Stimulated activated CD8-positive, alpha-beta memory T cell treated with anti-CD3 and anti-CD28 coated beads, Interleukin-15, amount 100 ng/mL, for 48 hours (primary cell): ENCODE measurements at regions not wholly inside any gene's neighbourhood (a gene's known extent, or its start where the extent isn't known, plus 50 kb on each side); places are given as distances from the start of the nearest gene placed in this dataset.
"Not testable (repeated sequence)": the region's sequence is repeated elsewhere in the genome, so short reads cannot be mapped to it uniquely, and the experiment has no call there.

Experiments used
- DNase-seq, 2 donors: peaks; one replicate each; pipeline ENCODE4 v3.0.0-alpha.2; 2020; ENCODE audit warnings: low read depth in 2 of 2

- not testable (repeated sequence) for DNase-seq
Observed at GRCh38 chr6:26957399-26958127, 289.9 kb upstream of the PRSS16 start.

DNA sequence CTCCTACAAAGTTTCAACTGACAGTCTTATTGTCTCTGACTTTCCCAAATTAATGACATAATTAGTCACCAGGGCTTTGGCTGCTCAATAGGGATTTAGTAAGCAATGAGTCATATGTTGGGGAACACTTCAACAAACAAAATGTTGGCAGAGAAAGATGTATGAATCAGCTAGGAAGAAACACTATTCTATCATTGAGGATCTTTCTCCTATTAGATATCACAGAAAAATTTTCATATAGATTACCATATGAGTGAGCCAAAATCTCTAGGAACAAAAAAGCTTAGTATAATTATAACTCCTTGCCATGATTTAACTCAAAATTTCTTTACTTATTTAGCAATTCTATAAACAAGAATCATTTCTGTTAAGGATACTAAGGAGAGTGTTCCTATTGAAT, 286.3 kb upstream of the PRSS16 start:
- not testable (repeated sequence) for DNase-seq

GRCh38 chr6:27002447-27002846, 245.1 kb upstream of the PRSS16 start:
- DNase-seq, result no peak

- no peak for DNase-seq
Observed at GRCh38 chr6:27007020-27007419, 240.5 kb upstream of the PRSS16 start.

DNA sequence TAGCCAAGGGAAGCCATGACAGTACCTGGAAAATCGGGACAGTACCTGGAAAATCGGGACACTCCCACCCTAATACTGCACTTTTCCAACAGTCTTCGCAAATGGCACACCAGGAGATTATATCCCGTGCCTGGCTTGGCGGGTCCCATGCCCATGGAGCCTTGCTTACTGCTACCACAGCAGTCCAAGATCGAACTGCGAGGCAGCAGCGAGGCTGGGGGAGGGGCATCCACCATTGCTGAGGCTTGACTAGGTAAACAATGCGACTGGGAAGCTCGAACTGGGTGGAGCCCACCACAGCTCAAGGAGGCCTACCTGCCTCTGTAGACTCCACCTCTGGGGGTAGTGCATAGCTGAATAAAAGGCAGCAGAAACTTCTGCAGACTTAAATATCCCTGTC, 238.9 kb upstream of the PRSS16 start:
- not testable (repeated sequence) for DNase-seq

- not testable (repeated sequence) for DNase-seq
Observed at GRCh38 chr6:27014053-27014452, 233.4 kb upstream of the PRSS16 start.

GRCh38 chr6:27016689-27017088, 230.8 kb upstream of the PRSS16 start:
- no peak for DNase-seq

- not testable (repeated sequence) for DNase-seq
Observed at GRCh38 chr6:27018401-27018800, 229.1 kb upstream of the PRSS16 start.

DNA sequence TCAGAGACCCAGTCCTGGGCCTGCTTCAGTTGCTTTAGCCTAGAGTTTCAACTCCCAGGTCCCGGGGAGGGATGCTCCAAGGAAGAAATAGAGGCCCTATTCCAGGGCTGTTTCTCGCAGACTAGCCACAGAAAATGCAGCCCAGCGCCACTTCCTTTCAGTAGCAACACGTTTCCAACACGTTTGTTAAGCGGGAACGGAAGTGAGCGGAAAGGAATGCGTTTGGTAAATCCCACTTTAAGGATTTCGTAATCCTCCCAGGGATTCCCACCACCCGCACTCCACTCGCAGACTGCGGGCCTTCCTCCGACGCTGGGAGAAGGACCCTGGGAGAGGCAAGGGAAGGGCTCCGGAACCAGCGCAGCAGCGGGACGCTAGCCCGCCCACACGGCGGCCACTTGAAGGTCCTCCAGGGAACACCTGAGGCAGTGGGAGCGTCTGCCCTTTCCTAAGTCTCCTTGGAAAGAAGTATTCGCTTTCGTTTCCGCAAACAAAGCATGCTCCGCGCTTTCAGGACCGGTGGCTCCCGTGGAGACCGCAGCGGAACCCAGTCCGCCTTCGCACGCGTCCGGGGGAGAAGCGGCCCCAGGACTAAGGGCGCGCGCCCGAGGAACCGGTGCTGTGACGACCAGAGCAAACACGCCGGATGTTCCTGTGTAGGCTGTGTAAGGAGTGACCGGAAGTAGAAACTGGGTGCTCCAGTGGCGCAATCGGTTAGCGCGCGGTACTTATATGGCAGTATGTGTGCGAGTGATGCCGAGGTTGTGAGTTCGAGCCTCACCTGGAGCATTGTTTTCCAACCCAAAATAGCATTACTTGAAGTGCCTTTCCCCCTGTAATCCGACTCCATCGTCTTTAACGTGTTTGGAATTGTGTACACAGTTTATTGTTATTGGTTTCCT, 227.6 kb upstream of the PRSS16 start:
- DNase-seq, result peak; percentile 39 to 52

- no peak for DNase-seq
Observed at GRCh38 chr6:27020553-27020880, 227.0 kb upstream of the PRSS16 start.

DNA sequence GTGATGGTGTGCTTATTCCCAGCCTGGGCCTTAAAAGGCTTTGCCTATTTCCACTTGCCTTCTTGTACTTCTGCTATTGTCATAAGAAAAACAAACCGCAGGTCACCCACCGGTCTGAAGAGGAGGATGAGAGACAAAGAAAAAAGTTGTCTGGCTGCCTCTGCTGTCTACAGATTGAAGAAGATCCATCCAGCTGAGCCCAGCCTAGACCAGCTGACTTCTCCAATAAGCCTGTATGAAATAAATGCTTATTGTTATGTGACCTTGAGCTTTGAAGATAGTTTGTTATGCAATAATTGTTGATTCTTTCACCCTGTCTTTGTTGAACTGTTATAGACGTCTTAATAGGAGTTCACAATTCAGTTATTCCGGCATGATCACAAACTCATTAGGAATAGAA, 223.8 kb upstream of the PRSS16 start:
- no peak for DNase-seq

- DNase-seq, result no peak
Observed at GRCh38 chr6:27025351-27025750, 222.2 kb upstream of the PRSS16 start.

DNA sequence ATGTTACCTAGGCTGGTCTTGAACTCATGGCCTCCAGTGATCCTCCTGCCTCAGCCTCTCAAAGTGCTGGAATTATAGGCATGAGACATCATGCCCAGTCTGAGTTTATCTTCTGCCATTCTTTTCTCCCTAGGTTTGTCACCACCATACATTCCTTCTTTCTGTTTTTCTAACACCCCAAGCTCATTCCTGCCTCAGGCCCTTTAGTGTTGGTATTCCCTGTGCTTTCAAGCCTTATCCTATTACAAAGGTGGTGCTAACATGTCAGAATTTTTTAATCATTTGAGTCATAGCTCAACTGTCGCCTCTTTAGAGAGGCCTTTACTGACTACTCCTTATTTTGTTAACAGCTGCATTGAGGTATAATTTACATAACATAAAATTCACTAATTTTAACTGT, 221.1 kb upstream of the PRSS16 start:
- no peak for DNase-seq

- no peak for DNase-seq
Observed at GRCh38 chr6:27031302-27031701, 216.2 kb upstream of the PRSS16 start.

DNA sequence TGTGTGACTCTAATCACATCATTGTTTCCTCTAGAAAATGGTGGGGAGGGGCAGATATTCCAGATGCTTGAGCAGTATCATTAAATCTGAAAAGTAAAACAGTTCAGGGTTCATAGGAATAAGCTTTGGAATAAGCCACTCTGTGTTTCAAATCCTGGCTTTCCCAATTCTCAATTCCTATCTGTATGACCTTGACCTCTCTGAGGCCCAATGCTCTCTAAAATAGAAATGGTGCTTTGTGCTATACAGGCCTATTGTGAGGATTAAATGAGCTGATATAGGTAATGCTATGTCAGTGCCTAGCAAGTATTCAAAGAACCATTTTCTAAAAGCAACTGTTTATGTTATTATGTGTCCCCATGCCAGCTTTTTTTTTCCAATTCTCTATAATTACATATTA, 209.0 kb upstream of the PRSS16 start:
- DNase-seq, result no peak

DNA sequence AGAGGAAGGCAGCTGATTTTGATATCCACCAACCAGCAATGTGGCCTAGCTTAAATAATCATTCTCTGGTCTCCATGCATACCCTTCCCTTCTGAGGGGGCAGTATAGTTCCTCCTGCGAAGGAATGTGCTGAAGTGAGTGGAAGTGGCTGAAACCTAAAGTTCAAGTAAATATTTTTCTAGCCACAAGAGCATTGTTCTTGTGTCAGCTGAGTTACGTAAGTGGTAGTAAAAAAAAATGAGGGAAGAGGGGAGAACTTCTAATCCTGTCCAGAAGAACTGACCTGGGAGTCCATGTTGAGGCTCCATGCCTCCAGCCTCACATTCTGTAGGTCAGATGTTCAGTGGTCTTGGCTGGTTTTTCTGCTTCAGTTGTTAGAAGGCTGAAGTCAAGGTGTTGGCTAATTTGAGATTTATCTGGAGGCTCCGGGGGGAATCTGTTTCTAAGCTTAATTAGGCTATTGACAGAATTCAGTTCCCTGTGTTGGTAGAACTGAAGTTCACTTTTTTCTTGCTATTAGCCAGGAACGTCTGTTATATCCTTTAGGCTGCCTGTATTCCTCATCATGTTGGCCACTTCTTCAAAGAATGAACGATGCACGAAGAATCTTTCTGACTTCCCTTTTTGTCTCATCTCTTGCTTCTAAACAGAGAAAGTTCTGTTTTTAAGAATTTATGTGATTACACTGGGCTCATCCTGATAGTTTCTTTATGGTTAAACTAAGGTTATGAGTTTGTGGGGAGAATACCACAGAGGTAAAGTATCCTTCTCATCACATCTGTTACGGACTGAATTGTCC, 207.1 kb upstream of the PRSS16 start:
- no peak for DNase-seq

DNA sequence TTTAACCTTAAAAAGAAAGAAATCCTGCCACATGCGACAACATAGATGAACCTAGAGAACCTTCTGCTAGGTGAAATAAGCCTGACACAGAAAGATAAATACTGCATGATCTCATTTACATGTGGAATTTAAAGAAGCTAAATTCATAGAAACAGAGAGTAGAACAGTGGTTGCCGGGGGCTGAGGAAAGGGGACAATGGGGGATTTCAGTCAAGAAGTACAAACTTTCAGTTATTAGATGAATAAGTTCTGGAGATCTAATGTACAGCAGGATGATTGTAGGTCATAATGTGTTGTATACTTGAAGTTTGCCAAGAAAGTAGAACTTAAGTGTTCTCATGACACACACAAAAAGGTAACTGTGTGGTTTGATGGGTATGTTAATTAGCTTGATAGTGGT, 204.3 kb upstream of the PRSS16 start:
- DNase-seq, result no peak

DNA sequence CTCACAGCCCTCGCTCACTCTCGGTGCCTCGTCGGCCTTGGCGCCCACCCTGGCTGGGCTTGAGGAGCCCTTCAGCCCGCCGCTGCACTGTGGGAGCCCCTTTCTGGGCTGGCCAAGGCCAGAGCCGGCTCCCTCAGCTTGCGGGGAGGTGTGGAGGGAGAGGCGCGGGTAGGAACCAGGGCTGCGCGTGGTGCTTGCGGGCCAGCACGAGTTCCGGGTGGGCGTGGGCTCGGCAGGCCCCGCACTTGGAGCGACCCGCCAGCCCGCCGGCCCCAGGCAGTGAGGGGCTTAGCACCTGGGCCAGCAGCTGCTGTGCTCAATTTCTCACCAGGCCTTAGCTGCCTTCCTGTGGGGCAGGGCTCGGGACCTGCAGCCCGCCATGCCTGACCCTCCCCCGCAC, 202.4 kb upstream of the PRSS16 start:
- not testable (repeated sequence) for DNase-seq

- not testable (repeated sequence) for DNase-seq
Observed at GRCh38 chr6:27047725-27048124, 199.8 kb upstream of the PRSS16 start.

GRCh38 chr6:27049863-27050781, 197.4 kb upstream of the PRSS16 start:
- DNase-seq, result no peak

GRCh38 chr6:27052082-27052730, 195.3 kb upstream of the PRSS16 start:
- DNase-seq, result not testable (repeated sequence)
